ENCODE measurements at regions not wholly inside any gene's neighbourhood (a gene's known extent, or its start where the extent isn't known, plus 50 kb on each side); places are given as distances from the start of the nearest gene placed in this dataset.

DNA sequence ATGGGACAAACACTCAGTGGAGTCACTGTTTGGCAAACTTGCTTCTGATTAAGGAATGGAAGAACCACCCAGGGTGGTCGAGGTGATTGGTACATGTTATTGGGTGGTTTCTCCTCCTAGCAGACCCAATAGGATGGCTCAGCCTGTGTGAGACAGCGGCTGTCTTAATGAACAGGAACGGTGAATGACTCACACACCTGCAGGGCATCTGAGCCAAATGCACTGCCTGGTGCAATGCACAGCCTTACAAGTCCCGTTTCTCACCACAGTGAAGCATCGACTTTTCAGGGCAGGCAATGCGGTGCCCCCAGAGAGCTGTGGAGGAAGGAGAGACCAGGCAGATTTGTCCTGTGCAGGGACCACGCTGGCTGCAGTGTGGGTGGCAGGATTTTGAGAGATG, 238.5 kb downstream of the FGF9 start:
- WGBS (ENCODE audit: low lambda C conversion rate), result 3% methylated on average over 7 of the region's 7 CpGs

DNA sequence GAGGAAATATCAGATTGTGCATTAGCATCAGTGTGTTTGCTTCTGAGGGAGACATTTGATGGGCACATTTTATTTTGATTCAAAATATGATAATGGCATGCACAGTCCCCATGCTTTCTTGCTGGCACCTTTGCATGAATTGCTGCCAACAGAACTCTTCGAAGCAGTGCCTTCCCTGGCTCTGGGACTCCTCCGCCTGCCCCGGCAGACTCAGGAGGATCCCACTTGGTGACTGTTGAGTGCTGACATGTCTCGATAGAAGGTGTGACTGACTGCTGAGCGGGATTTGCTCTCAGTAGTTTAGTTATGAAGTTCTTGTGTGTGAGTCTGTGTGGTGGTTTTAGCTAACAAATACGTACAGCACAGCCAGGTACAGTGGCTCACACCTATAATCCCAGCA, 239.7 kb downstream of the FGF9 start:
- H2AFZ ChIP-seq (ENCODE audit: low read depth), result no peak overlapping the region
- CTCF ChIA-PET, result no interaction called here
- H3K9me2 ChIP-seq, result no peaks in the 10 kb centered on the region
- H3K27ac ChIP-seq (ENCODE audit: low read depth in 2 of 2, low read length in 1 of 2), result no peak overlapping the region
- TF ChIP-seq RCOR1 (IDR thresholded peaks at IDR 0.05; ENCODE audit: low read length) (no peak), MEF2A (IDR thresholded peaks at IDR 0.05; ENCODE audit: borderline replicate concordance, low read depth) (no peak), GATA2 (CRISPR knock-in tag; IDR thresholded peaks at IDR 0.05) (no peak), REST (IDR thresholded peaks at IDR 0.05; ENCODE audit: low read depth, low read length) (no peak), TAF1 (IDR thresholded peaks at IDR 0.05; ENCODE audit: borderline replicate concordance, low read depth, low read length) (no peak), NRF1 (IDR thresholded peaks at IDR 0.05; ENCODE audit: low read depth, low read length) (no peak), POLR2AphosphoS5 (IDR thresholded peaks at IDR 0.05; ENCODE audit: low read depth, low read length) (no peak), RAD21 (IDR thresholded peaks at IDR 0.05; ENCODE audit: low read length) (no peak), CHD2 (IDR thresholded peaks at IDR 0.05; ENCODE audit: low read length, partially characterized antibody) (no peak), JUND (IDR thresholded peaks at IDR 0.05) (no peak), IRF3 (IDR thresholded peaks at IDR 0.05; ENCODE audit: low read depth, low read length) (no peak)
- peaks cover 7% of the 10 kb centered on the region for H3K27me3 ChIP-seq (ENCODE audit: insufficient read depth)
- WGBS (ENCODE audit: low lambda C conversion rate), result 6% methylated on average over 6 of the region's 6 CpGs
- H3K79me2 ChIP-seq (ENCODE audit: insufficient read depth), result no peaks in the 10 kb centered on the region
- no peak overlapping the region for H3K4me2 ChIP-seq
- no peaks in the 10 kb centered on the region for H3K9me3 ChIP-seq
- no peaks in the 10 kb centered on the region for H3K4me1 ChIP-seq (ENCODE audit: control insufficient read depth in 1 of 2, insufficient read depth in 2 of 2, low read depth in 1 of 2, low read length in 1 of 2)
- no peaks in the 10 kb centered on the region for H3K36me3 ChIP-seq (replicated peaks in 1 of 2; ENCODE audit: control insufficient read depth in 1 of 2, insufficient read depth in 2 of 2, low read length in 1 of 2)
- no peaks in the 10 kb centered on the region for H3F3A ChIP-seq (replicated peaks; ENCODE audit: insufficient read depth)
- no peak overlapping the region for H3K4me3 ChIP-seq (ENCODE audit: low read depth in 2 of 2, low read length in 1 of 2)
- no peak overlapping the region for H3K9ac ChIP-seq
- H4K20me1 ChIP-seq (ENCODE audit: insufficient read depth), result no peaks in the 10 kb centered on the region
- no peak for DNase-seq
- POLR2A ChIA-PET, result no interaction called here

More for the DNA sequence above, 238.5 kb downstream of the FGF9 start:
- DNase-seq, result no peak
- Histone ChIP-seq H2AFZ (ENCODE audit: low read depth) (no peak overlapping the region), H3K4me2 (no peak overlapping the region), H3K9me2 (no peaks in the 10 kb centered on the region), H3K27ac (ENCODE audit: low read depth in 2 of 2, low read length in 1 of 2) (no peak overlapping the region), H4K20me1 (ENCODE audit: insufficient read depth) (no peaks in the 10 kb centered on the region), H3F3A (replicated peaks; ENCODE audit: insufficient read depth) (no peaks in the 10 kb centered on the region), H3K4me3 (ENCODE audit: low read depth in 2 of 2, low read length in 1 of 2) (no peak overlapping the region), H3K4me1 (ENCODE audit: control insufficient read depth in 1 of 2, insufficient read depth in 2 of 2, low read depth in 1 of 2, low read length in 1 of 2) (no peaks in the 10 kb centered on the region), H3K9me3 (no peaks in the 10 kb centered on the region), H3K79me2 (ENCODE audit: insufficient read depth) (no peaks in the 10 kb centered on the region), H3K27me3 (ENCODE audit: insufficient read depth) (peaks cover 7% of the 10 kb centered on the region), H3K9ac (no peak overlapping the region), H3K36me3 (replicated peaks in 1 of 2; ENCODE audit: control insufficient read depth in 1 of 2, insufficient read depth in 2 of 2, low read length in 1 of 2) (no peaks in the 10 kb centered on the region)
- CTCF ChIA-PET, result no interaction called here
- TF ChIP-seq MXI1 (IDR thresholded peaks at IDR 0.05; ENCODE audit: low read depth, low read length) (no peak), FOXM1 (IDR thresholded peaks at IDR 0.05; ENCODE audit: low read depth) (no peak), POLR2AphosphoS5 (IDR thresholded peaks at IDR 0.05; ENCODE audit: low read depth, low read length) (no peak), ELF1 (IDR thresholded peaks at IDR 0.05) (no peak), FOSL2 (IDR thresholded peaks at IDR 0.05; ENCODE audit: borderline replicate concordance, low read depth) (no peak), RAD21 (IDR thresholded peaks at IDR 0.05; ENCODE audit: low read length) (no peak), TCF12 (IDR thresholded peaks at IDR 0.05) (no peak), TEAD4 (IDR thresholded peaks at IDR 0.05; ENCODE audit: borderline replicate concordance, insufficient read depth) (no peak)
- POLR2A ChIA-PET, result no interaction called here

Data from SK-N-SH (cell line).